SK-N-SH treated with all-trans-retinoic acid at 6 μM for 48 hours (cell line): ENCODE measurements at regions not wholly inside any gene's neighbourhood (a gene's known extent, or its start where the extent isn't known, plus 50 kb on each side); places are given as distances from the start of the nearest gene placed in this dataset.

Source experiments
- ARNTL ChIP-seq: fragments of 450-650 bp; formaldehyde crosslinking; IDR thresholded peaks from 2 replicates; pipeline ENCODE4 v1.5.0; 2020; ENCODE audit warnings: low read depth, mild to moderate bottlenecking, moderate library complexity, borderline replicate concordance
- BACH2 ChIP-seq: fragments of 250-450 bp; sonication (Bioruptor Pico); IDR thresholded peaks from 2 replicates; pipeline ENCODE4 v1.9.0; 2021; ENCODE audit warnings: mild to moderate bottlenecking, borderline replicate concordance
- GLIS3 ChIP-seq: fragments of 250-450 bp; sonication (Bioruptor Pico); IDR thresholded peaks from 2 replicates; pipeline ENCODE4 v1.5.0; 2020; ENCODE audit warnings: mild to moderate bottlenecking, moderate library complexity
- ISL1 ChIP-seq: fragments of 250-450 bp; sonication (Bioruptor Pico); IDR thresholded peaks from 2 replicates; pipeline ENCODE4 v2.1.2; 2022; ENCODE audit warnings: mild to moderate bottlenecking, moderate library complexity
- OSR1 ChIP-seq: fragments of 250-450 bp; sonication (Bioruptor Pico); IDR thresholded peaks from 2 replicates; pipeline ENCODE4 v1.8.0; 2022; ENCODE audit warnings: moderate library complexity, mild to moderate bottlenecking, inconsistent platforms
- ZC3H10 ChIP-seq: fragments of 250-450 bp; sonication (Bioruptor Pico); IDR thresholded peaks from 2 replicates; pipeline ENCODE4 v1.5.1; 2021; ENCODE audit warnings: mild to moderate bottlenecking, moderate library complexity
- ZFP3 ChIP-seq: fragments of 250-450 bp; sonication (Bioruptor Pico); IDR thresholded peaks from 2 replicates; pipeline ENCODE4 v1.5.0; 2020; ENCODE audit warnings: mild to moderate bottlenecking, moderate library complexity
- ZFP30 ChIP-seq: fragments of 450-650 bp; formaldehyde crosslinking; IDR thresholded peaks from 2 replicates; pipeline ENCODE4 v1.5.0; 2022; ENCODE audit warnings: mild to moderate bottlenecking, moderate library complexity
- TF ChIP-seq, protein P1 (sequence below): fragments of 250-450 bp; sonication (Bioruptor Pico); IDR thresholded peaks from 2 replicates; pipeline ENCODE4 v1.5.1; 2020; ENCODE audit warnings: low read depth, mild to moderate bottlenecking, moderate library complexity

DNA sequence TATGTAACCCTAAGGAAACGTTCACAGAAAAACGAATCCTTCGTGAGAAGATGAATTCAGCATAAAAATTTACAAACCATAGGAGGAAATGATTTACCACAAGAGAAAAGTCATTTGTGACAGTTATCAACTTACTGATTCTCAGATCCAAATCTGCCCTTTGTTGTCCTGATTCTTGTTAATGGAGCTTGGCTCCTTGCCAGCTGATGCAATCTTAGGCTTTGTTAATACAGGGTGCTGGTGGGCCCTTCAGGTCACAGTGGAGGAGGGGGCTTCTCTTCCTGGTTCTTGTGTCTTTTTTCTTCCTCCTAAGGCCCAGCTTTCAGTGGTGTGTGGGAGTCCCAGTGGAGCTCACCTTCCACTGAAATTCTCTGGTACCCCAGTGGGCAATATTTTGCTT, 108.4 kb upstream of the MAP3K7 start:
- TF ChIP-seq ZFP30 = no peak
- TF ChIP-seq BACH2 (CRISPR knock-in tag) = no peak
- TF ChIP-seq ARNTL (CRISPR knock-in tag) = no peak
- no peak for TF ChIP-seq GLIS3 (CRISPR knock-in tag)
- no peak for TF ChIP-seq ZFP3 (CRISPR knock-in tag)
- TF ChIP-seq ISL1 (CRISPR knock-in tag) = no peak
- no peak for TF ChIP-seq OSR1 (CRISPR knock-in tag)
- TF ChIP-seq ZC3H10 (CRISPR knock-in tag) = no peak
- TF ChIP-seq, protein P1, sequence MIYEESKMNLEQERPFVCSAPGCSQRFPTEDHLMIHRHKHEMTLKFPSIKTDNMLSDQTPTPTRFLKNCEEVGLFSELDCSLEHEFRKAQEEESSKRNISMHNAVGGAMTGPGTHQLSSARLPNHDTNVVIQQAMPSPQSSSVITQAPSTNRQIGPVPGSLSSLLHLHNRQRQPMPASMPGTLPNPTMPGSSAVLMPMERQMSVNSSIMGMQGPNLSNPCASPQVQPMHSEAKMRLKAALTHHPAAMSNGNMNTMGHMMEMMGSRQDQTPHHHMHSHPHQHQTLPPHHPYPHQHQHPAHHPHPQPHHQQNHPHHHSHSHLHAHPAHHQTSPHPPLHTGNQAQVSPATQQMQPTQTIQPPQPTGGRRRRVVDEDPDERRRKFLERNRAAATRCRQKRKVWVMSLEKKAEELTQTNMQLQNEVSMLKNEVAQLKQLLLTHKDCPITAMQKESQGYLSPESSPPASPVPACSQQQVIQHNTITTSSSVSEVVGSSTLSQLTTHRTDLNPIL (CRISPR knock-in tag) = no peak
